Stimulated activated CD4-positive, alpha-beta T cell treated with anti-CD3 and anti-CD28 coated beads, Interleukin-12 subunit alpha, Interleukin-12 subunit beta, amount 100 ng/mL, for 4 hours (primary cell): ENCODE measurements at regions not wholly inside any gene's neighbourhood (a gene's known extent, or its start where the extent isn't known, plus 50 kb on each side); places are given as distances from the start of the nearest gene placed in this dataset.

ENCODE experiments used
- DNase-seq: peaks from one replicate; pipeline ENCODE4 v3.0.0-alpha.2; 2020

GRCh38 chr6:104182811-104183210 lies 676.9 kb downstream of the HACE1 start:
- no peak for DNase-seq

GRCh38 chr6:104173668-104174067 lies 686.1 kb downstream of the HACE1 start:
- no peak for DNase-seq

GRCh38 chr6:104170401-104170800 lies 689.3 kb downstream of the HACE1 start:
- DNase-seq = no peak

- no peak for DNase-seq
Measured at GRCh38 chr6:104166055-104166668, 693.6 kb downstream of the HACE1 start.

GRCh38 chr6:104162036-104162669 lies 697.6 kb downstream of the HACE1 start:
- no peak for DNase-seq

GRCh38 chr6:104159045-104159618 lies 700.6 kb downstream of the HACE1 start:
- no peak for DNase-seq

GRCh38 chr6:104143757-104144156 lies 716.0 kb downstream of the HACE1 start:
- no peak for DNase-seq

- no peak for DNase-seq
Measured at GRCh38 chr6:104134876-104135275, 724.8 kb downstream of the HACE1 start.

GRCh38 chr6:104130343-104130742 lies 729.4 kb downstream of the HACE1 start:
- DNase-seq = no peak

- DNase-seq = no peak
Measured at GRCh38 chr6:104126315-104127005, 733.3 kb downstream of the HACE1 start.

- DNase-seq = no peak
Measured at GRCh38 chr6:104123227-104123626, 736.5 kb downstream of the HACE1 start.

- DNase-seq = no peak
Measured at GRCh38 chr6:104118274-104118673, 741.4 kb downstream of the HACE1 start.

GRCh38 chr6:104109806-104110205 lies 749.9 kb downstream of the HACE1 start:
- no peak for DNase-seq

GRCh38 chr6:104108634-104109033 lies 751.1 kb downstream of the HACE1 start:
- DNase-seq = no peak

- DNase-seq = no peak
Measured at GRCh38 chr6:104095661-104096416, 763.9 kb downstream of the HACE1 start.

- DNase-seq = no peak
Measured at GRCh38 chr6:104087765-104088164, 772.0 kb downstream of the HACE1 start.

- no peak for DNase-seq
Measured at GRCh38 chr6:104068281-104068680, 791.4 kb downstream of the HACE1 start.

- DNase-seq = no peak
Measured at GRCh38 chr6:104064876-104065275, 794.8 kb downstream of the HACE1 start.

GRCh38 chr6:104050455-104050854 lies 809.3 kb downstream of the HACE1 start:
- no peak for DNase-seq

- DNase-seq = no peak
Measured at GRCh38 chr6:104046426-104046825, 813.3 kb downstream of the HACE1 start.

- DNase-seq = no peak
Measured at GRCh38 chr6:104031346-104031745, 828.4 kb downstream of the HACE1 start.

- no peak for DNase-seq
Measured at GRCh38 chr6:104022126-104022525, 837.6 kb downstream of the HACE1 start.

GRCh38 chr6:104019075-104019753 lies 840.5 kb downstream of the HACE1 start:
- no peak for DNase-seq
